PC-3 (cell line): ENCODE measurements at regions not wholly inside any gene's neighbourhood (a gene's known extent, or its start where the extent isn't known, plus 50 kb on each side); places are given as distances from the start of the nearest gene placed in this dataset.

Experiments used
- ATAC-seq: fragments of 200-7000 bp; cut with Tn5 transposase; 2 replicates; pipeline ENCODE4 v1.9.1; 2020; ENCODE audit warnings: mild to moderate bottlenecking, moderate library complexity
- BruUV-seq: library from RNA; stranded (reverse); fragments of 400-500 nt; replicated peaks from 2 replicates; lab custom pipeline; 2021; lab: Mats Ljungman, UMichigan
- CTCF ChIA-PET: fragments of 300-600 bp; sonication (Branson Sonifier 250); formaldehyde crosslinking; loops from one replicate; lab custom pipeline; 2022; ENCODE audit warnings: antibody characterized with exemption; lab: Charles Lee
- POLR2A ChIA-PET: fragments of 300-600 bp; sonication (Branson Sonifier 250); formaldehyde crosslinking; loops from one replicate; lab custom pipeline; 2022; ENCODE audit warnings: antibody characterized with exemption; ENCODE audit not compliant: unreplicated experiment; lab: Charles Lee
- DNase-seq: peaks from one replicate; pipeline ENCODE4 v3.0.0-alpha.2; 2015
- H2AFZ ChIP-seq: fragments of 300-600 bp; sonication (generic); 2 replicates; pipeline ENCODE4 v1.6.0; 2016; ENCODE audit warnings: antibody characterized with exemption, low read length
- H3F3A ChIP-seq: fragments of 300-600 bp; sonication (generic); one replicate; pipeline ENCODE4 v1.6.0; 2017; ENCODE audit warnings: antibody characterized with exemption, low read length, control low read depth, mild to moderate bottlenecking; ENCODE audit not compliant: unreplicated experiment
- H3K27ac ChIP-seq: fragments of 300-600 bp; sonication (generic); 2 replicates; pipeline ENCODE4 v1.5.1; 2016; ENCODE audit warnings: mild to moderate bottlenecking, low read length
- H3K27me3 ChIP-seq: fragments of 300-600 bp; sonication (generic); 2 replicates; pipeline ENCODE4 v1.6.1; 2016; ENCODE audit warnings: low read length, mixed read lengths
- H3K36me3 ChIP-seq: fragments of 300-600 bp; sonication (generic); 2 replicates; pipeline ENCODE4 v1.6.1; 2016; ENCODE audit warnings: low read depth, mixed run types, low read length, mixed read lengths
- H3K4me1 ChIP-seq: fragments of 300-600 bp; sonication (generic); 2 replicates; pipeline ENCODE4 v1.5.1; 2016; ENCODE audit warnings: low read length; ENCODE audit not compliant: insufficient read depth
- H3K4me2 ChIP-seq: fragments of 300-600 bp; sonication (generic); 2 replicates; pipeline ENCODE4 v1.6.0; 2016; ENCODE audit warnings: low read length
- H3K4me3 ChIP-seq: fragments of 300-600 bp; sonication (generic); 2 replicates; pipeline ENCODE4 v1.5.1; 2016; ENCODE audit warnings: mild to moderate bottlenecking, low read length, mixed read lengths
- H3K79me2 ChIP-seq: fragments of 300-600 bp; sonication (generic); 2 replicates; pipeline ENCODE4 v1.6.1; 2017; ENCODE audit warnings: low read length, mixed read lengths
- H3K9ac ChIP-seq: fragments of 300-600 bp; sonication (generic); 2 replicates; pipeline ENCODE4 v1.6.0; 2016; ENCODE audit warnings: mild to moderate bottlenecking, low read length
- H3K9me2 ChIP-seq: fragments of 300-600 bp; sonication (generic); replicated peaks from 2 replicates; pipeline ENCODE4 v1.6.1; 2016; ENCODE audit warnings: mixed run types, low read length, mixed read lengths
- H3K9me3 ChIP-seq: fragments of 300-600 bp; sonication (generic); 2 replicates; pipeline ENCODE4 v1.6.1; 2016; ENCODE audit warnings: low read length, mixed read lengths
- H4K20me1 ChIP-seq: fragments of 300-600 bp; sonication (generic); 2 replicates; pipeline ENCODE4 v1.6.1; 2016; ENCODE audit warnings: low read length, mixed read lengths
- CTCF ChIP-seq: fragments of 300-600 bp; sonication (generic); conservative IDR thresholded peaks from 2 replicates; pipeline ENCODE4 v1.5.1; 2017; ENCODE audit warnings: antibody characterized with exemption, low read depth, mild to moderate bottlenecking, low read length
- EZH2 ChIP-seq: fragments of 300-600 bp; sonication (generic); IDR thresholded peaks from one replicate; pipeline ENCODE4 v1.6.1; 2017; ENCODE audit warnings: antibody characterized with exemption, mild to moderate bottlenecking, low read length; ENCODE audit not compliant: unreplicated experiment
- EZH2phosphoT487 ChIP-seq: fragments of 300-600 bp; sonication (generic); IDR thresholded peaks from 2 replicates; pipeline ENCODE4 v1.6.1; 2018; ENCODE audit warnings: mild to moderate bottlenecking, antibody characterized with exemption, low read length, borderline replicate concordance
- intact Hi-C: fragments of 100-400 bp; cut with micrococcal nuclease; formaldehyde crosslinking; loops from 2 replicates; pipeline ENCODE4 v1.9.0; 2023

- no peak for ATAC-seq
- H3K4me1 ChIP-seq: no peaks in the 10 kb centered on the region
Observed at GRCh38 chr12:82593143-82593542, 93.6 kb upstream of the TMTC2 start.

GRCh38 chr12:82593901-82594396, 92.8 kb upstream of the TMTC2 start:
- BruUV-seq: no TSS peak
- intact Hi-C loops: no loop called here
- Histone ChIP-seq H3K4me3 (no peak overlapping the region), H3F3A (no peaks in the 10 kb centered on the region), H3K9ac (no peak overlapping the region), H3K9me3 (no peaks in the 10 kb centered on the region), H3K9me2 (no peaks in the 10 kb centered on the region), H3K4me1 (no peaks in the 10 kb centered on the region), H4K20me1 (no peaks in the 10 kb centered on the region), H3K79me2 (no peaks in the 10 kb centered on the region), H3K36me3 (no peaks in the 10 kb centered on the region), H2AFZ (no peak overlapping the region), H3K4me2 (no peak overlapping the region), H3K27me3 (no peaks in the 10 kb centered on the region), H3K27ac (no peak overlapping the region)
- ChIA-PET CTCF (no interaction called here), POLR2A (no interaction called here)
- ATAC-seq: no peak
- TF ChIP-seq EZH2: no peak
- TF ChIP-seq EZH2phosphoT487: no peak
- no peak for TF ChIP-seq CTCF
- no peak for DNase-seq

More at GRCh38 chr12:82593143-82593542, 93.6 kb upstream of the TMTC2 start:
- DNase-seq: no peak
- POLR2A ChIA-PET: no interaction called here
- H3K36me3 ChIP-seq: no peaks in the 10 kb centered on the region
- intact Hi-C loops: no loop called here
- H3K79me2 ChIP-seq: no peaks in the 10 kb centered on the region
- CTCF ChIA-PET: no interaction called here
- H3K9me2 ChIP-seq: no peaks in the 10 kb centered on the region
- H2AFZ ChIP-seq: no peak overlapping the region
- H3K27ac ChIP-seq: no peak overlapping the region
- TF ChIP-seq CTCF (no peak), EZH2phosphoT487 (no peak), EZH2 (no peak)
- no peaks in the 10 kb centered on the region for H3K9me3 ChIP-seq
- no TSS peak for BruUV-seq
- H3F3A ChIP-seq: no peaks in the 10 kb centered on the region
- no peaks in the 10 kb centered on the region for H3K27me3 ChIP-seq
- H4K20me1 ChIP-seq: no peaks in the 10 kb centered on the region
- H3K4me3 ChIP-seq: no peak overlapping the region
- H3K4me2 ChIP-seq: no peak overlapping the region
- H3K9ac ChIP-seq: no peak overlapping the region

- H3K9me2 ChIP-seq: no peaks in the 10 kb centered on the region
- H3K9me3 ChIP-seq: no peaks in the 10 kb centered on the region
- no peak for DNase-seq
- ChIA-PET CTCF (no interaction called here), POLR2A (no interaction called here)
- H3K9ac ChIP-seq: no peak overlapping the region
- intact Hi-C loops: no loop called here
- no peak for ATAC-seq
- H3K79me2 ChIP-seq: no peaks in the 10 kb centered on the region
- H3K4me1 ChIP-seq: no peaks in the 10 kb centered on the region
- H3F3A ChIP-seq: no peaks in the 10 kb centered on the region
- H3K27ac ChIP-seq: no peak overlapping the region
- H3K36me3 ChIP-seq: no peaks in the 10 kb centered on the region
- no peaks in the 10 kb centered on the region for H4K20me1 ChIP-seq
- H2AFZ ChIP-seq: no peak overlapping the region
- BruUV-seq: no TSS peak
- H3K27me3 ChIP-seq: no peaks in the 10 kb centered on the region
- H3K4me2 ChIP-seq: no peak overlapping the region
- no peak overlapping the region for H3K4me3 ChIP-seq
- TF ChIP-seq EZH2 (no peak), CTCF (no peak), EZH2phosphoT487 (no peak)
Observed at GRCh38 chr12:82595941-82596340, 90.8 kb upstream of the TMTC2 start.
